GM18520 (cell line): ENCODE measurements at regions not wholly inside any gene's neighbourhood (a gene's known extent, or its start where the extent isn't known, plus 50 kb on each side); places are given as distances from the start of the nearest gene placed in this dataset.
A peak's percentile ranks its signal among the peaks of the same experiment; 100 is the strongest.

ENCODE experiments used
- ATAC-seq: cut with Tn5 transposase; IDR thresholded peaks from one replicate; pipeline ENCODE4 v1.9.1; 2021; ENCODE audit not compliant: unreplicated experiment

GRCh38 chr2:226443112-226443511 is 356.5 kb downstream of the IRS1 start:
- ATAC-seq, result no peak

GRCh38 chr2:226440127-226440918 is 359.3 kb downstream of the IRS1 start:
- ATAC-seq, result no peak

- no peak for ATAC-seq
Measured at GRCh38 chr2:226439337-226439736, 360.3 kb downstream of the IRS1 start.

- ATAC-seq, result no peak
Measured at GRCh38 chr2:226435146-226435545, 364.5 kb downstream of the IRS1 start.

- no peak for ATAC-seq
Measured at GRCh38 chr2:226434702-226435101, 364.9 kb downstream of the IRS1 start.

GRCh38 chr2:226431288-226431948 is 368.2 kb downstream of the IRS1 start:
- ATAC-seq, result no peak

GRCh38 chr2:226429476-226429875 is 370.1 kb downstream of the IRS1 start:
- no peak for ATAC-seq

GRCh38 chr2:226427538-226428307 is 371.9 kb downstream of the IRS1 start:
- no peak for ATAC-seq

- no peak for ATAC-seq
Measured at GRCh38 chr2:226426292-226426736, 373.3 kb downstream of the IRS1 start.

GRCh38 chr2:226424971-226425370 is 374.6 kb downstream of the IRS1 start:
- ATAC-seq, result no peak

GRCh38 chr2:226423498-226423960 is 376.1 kb downstream of the IRS1 start:
- peak; percentile 53 for ATAC-seq

GRCh38 chr2:226420646-226421045 is 379.0 kb downstream of the IRS1 start:
- ATAC-seq, result no peak

- ATAC-seq, result no peak
Measured at GRCh38 chr2:226418521-226418920, 381.1 kb downstream of the IRS1 start.

GRCh38 chr2:226414335-226414734 is 385.3 kb downstream of the IRS1 start:
- no peak for ATAC-seq

GRCh38 chr2:226413498-226414130 is 386.0 kb downstream of the IRS1 start:
- ATAC-seq, result no peak

- ATAC-seq, result no peak
Measured at GRCh38 chr2:226411727-226412360, 387.8 kb downstream of the IRS1 start.

GRCh38 chr2:226411205-226411604 is 388.4 kb downstream of the IRS1 start:
- no peak for ATAC-seq

GRCh38 chr2:226410247-226410835 is 389.3 kb downstream of the IRS1 start:
- ATAC-seq, result no peak

GRCh38 chr2:226409134-226409533 is 390.5 kb downstream of the IRS1 start:
- no peak for ATAC-seq

GRCh38 chr2:226408141-226408540 is 391.5 kb downstream of the IRS1 start:
- ATAC-seq, result no peak
